ENCODE measurements at regions not wholly inside any gene's neighbourhood (a gene's known extent, or its start where the extent isn't known, plus 50 kb on each side); places are given as distances from the start of the nearest gene placed in this dataset.
"Not testable (repeated sequence)": the region's sequence is repeated elsewhere in the genome, so short reads cannot be mapped to it uniquely, and the experiment has no call there.

GRCh38 chr18:60191926-60192325 is 180.6 kb downstream of the MC4R start:
- H3K4me3 ChIP-seq (replicated peaks; ENCODE audit: low read depth, low read length), result no peak overlapping the region
- no peak for TF ChIP-seq CTCF (IDR thresholded peaks at IDR 0.05; ENCODE audit: insufficient read depth, low read length, poor library complexity, severe bottlenecking)
- H3K27me3 ChIP-seq (replicated peaks; ENCODE audit: control insufficient read depth, insufficient read depth, low read length), result no peaks in the 10 kb centered on the region
- DNase-seq (ENCODE audit: extremely low read depth, insufficient read length), result no peak
- H3K36me3 ChIP-seq (ENCODE audit: control insufficient read depth, insufficient read depth, low read length), result no peaks in the 10 kb centered on the region

GRCh38 chr18:60189856-60190255 is 182.7 kb downstream of the MC4R start:
- TF ChIP-seq CTCF (IDR thresholded peaks at IDR 0.05; ENCODE audit: insufficient read depth, low read length, poor library complexity, severe bottlenecking), result no peak
- Histone ChIP-seq H3K4me3 (replicated peaks; ENCODE audit: low read depth, low read length) (no peak overlapping the region), H3K36me3 (ENCODE audit: control insufficient read depth, insufficient read depth, low read length) (no peaks in the 10 kb centered on the region), H3K27me3 (replicated peaks; ENCODE audit: control insufficient read depth, insufficient read depth, low read length) (no peaks in the 10 kb centered on the region)
- no peak for DNase-seq (ENCODE audit: extremely low read depth, insufficient read length)

GRCh38 chr18:60188958-60189357 is 183.6 kb downstream of the MC4R start:
- no peaks in the 10 kb centered on the region for H3K36me3 ChIP-seq (ENCODE audit: control insufficient read depth, insufficient read depth, low read length)
- no peaks in the 10 kb centered on the region for H3K27me3 ChIP-seq (replicated peaks; ENCODE audit: control insufficient read depth, insufficient read depth, low read length)
- H3K4me3 ChIP-seq (replicated peaks; ENCODE audit: low read depth, low read length), result no peak overlapping the region
- DNase-seq (ENCODE audit: extremely low read depth, insufficient read length), result no peak
- TF ChIP-seq CTCF (IDR thresholded peaks at IDR 0.05; ENCODE audit: insufficient read depth, low read length, poor library complexity, severe bottlenecking), result no peak

DNA sequence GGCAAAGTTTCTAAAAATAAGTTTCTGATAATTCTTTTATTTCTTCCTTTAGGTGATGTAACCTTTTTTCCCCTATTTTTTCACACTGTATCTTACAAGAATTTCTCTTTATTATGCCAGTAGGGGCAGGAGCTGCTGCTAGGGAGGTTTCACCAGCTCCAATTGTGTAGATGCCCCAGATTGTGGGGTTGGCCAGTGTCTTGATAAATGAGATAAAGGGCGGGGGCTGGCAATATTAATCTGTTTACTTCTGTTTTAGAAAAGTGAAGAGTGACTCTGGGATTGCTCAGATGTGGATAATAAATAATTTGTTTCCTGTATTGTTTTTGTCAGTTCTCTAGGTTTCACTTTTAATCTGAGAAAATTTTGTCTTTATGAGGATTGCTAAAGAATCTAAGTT is 190.4 kb downstream of the MC4R start:
- no peak for TF ChIP-seq CTCF (IDR thresholded peaks at IDR 0.05; ENCODE audit: insufficient read depth, low read length, poor library complexity, severe bottlenecking)

DNA sequence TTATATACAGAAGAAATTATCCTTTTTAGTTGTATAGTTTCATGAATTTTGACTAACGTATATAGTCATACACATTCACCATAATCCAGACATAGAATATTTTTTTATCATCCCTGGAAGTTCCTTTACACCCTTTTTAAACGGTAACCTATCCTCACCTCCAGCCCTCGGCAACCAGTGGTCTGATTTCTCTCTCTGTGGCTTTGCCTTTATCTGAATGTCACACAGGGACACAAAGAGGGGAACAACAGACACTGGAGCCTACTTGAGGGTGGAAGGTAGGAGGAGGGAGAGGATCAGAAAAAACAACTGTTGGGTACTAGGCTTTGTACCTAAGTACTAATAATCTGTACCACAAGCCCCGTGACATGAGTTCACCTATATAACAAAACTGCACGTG is 191.9 kb downstream of the MC4R start:
- Histone ChIP-seq H3K4me3 (replicated peaks; ENCODE audit: low read depth, low read length) (no peak overlapping the region), H3K36me3 (ENCODE audit: control insufficient read depth, insufficient read depth, low read length) (no peaks in the 10 kb centered on the region), H3K27me3 (replicated peaks; ENCODE audit: control insufficient read depth, insufficient read depth, low read length) (no peaks in the 10 kb centered on the region; the same call in 1 of the 2 replicates)
- DNase-seq (ENCODE audit: extremely low read depth, insufficient read length), result no peak
- no peak for TF ChIP-seq CTCF (IDR thresholded peaks at IDR 0.05; ENCODE audit: insufficient read depth, low read length, poor library complexity, severe bottlenecking)

More for the DNA sequence above, 190.4 kb downstream of the MC4R start:
- Histone ChIP-seq H3K36me3 (ENCODE audit: control insufficient read depth, insufficient read depth, low read length) (no peaks in the 10 kb centered on the region), H3K4me3 (replicated peaks; ENCODE audit: low read depth, low read length) (no peak overlapping the region), H3K27me3 (replicated peaks; ENCODE audit: control insufficient read depth, insufficient read depth, low read length) (no peaks in the 10 kb centered on the region; the same call in 1 of the 2 replicates)
- DNase-seq (ENCODE audit: extremely low read depth, insufficient read length), result no peak

DNA sequence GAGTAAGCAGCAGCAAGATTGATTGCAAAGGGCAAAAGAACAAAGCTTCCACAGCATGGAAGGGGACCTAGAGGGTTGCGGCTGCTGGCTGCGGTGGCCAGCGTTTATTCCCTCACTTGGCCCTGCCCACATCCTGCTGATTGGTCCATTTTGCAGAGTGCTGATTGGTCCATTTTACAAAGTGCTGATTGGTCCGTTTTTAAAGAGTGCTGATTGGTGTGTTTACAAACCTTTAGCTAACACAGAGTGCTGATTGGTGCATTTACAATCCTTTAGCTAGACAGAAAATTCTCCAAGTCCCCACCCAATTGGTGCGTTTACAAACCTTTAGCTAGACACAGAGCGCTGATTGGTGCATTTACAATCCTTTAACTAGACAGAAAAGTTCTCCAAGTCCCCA is 194.4 kb downstream of the MC4R start:
- DNase-seq (ENCODE audit: extremely low read depth, insufficient read length); H3K36me3 ChIP-seq (ENCODE audit: control insufficient read depth, insufficient read depth, low read length); H3K27me3 ChIP-seq (replicated peaks; ENCODE audit: control insufficient read depth, insufficient read depth, low read length); H3K4me3 ChIP-seq (replicated peaks; ENCODE audit: low read depth, low read length): not testable (repeated sequence)

Measured in GM06990 (cell line).